ENCODE measurements at regions not wholly inside any gene's neighbourhood (a gene's known extent, or its start where the extent isn't known, plus 50 kb on each side); places are given as distances from the start of the nearest gene placed in this dataset.

DNA sequence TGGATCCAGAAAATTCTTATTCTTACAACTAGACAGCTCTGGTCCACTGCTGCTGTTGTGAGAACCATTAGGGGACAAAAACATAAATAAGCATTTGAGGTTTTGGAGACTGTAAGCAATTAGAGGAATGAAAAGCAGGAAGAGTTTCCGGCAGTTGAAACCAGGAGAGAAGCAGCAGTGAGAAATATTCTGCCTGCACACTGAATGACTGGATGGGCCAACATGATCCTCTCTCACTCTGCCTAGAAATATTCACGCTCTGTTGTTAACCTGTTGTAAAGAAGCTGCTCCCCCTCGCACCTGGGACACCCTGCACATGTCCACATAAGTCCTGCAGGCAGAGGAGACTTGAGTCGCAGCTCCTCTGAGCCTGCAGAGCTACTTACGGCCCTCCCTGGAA is 60.4 kb upstream of the RNF152 start:
- H3K4me1 ChIP-seq, result no peaks in the 10 kb centered on the region
- DNase-seq (no peak), ATAC-seq (no peak)
- 67% methylated on average over 1 of the region's 5 CpGs for WGBS (ENCODE audit: insufficient coverage, low coverage, low lambda C conversion rate, missing lambda C conversion rate)
- no peaks in the 10 kb centered on the region for H3K9me3 ChIP-seq
- H3K4me3 ChIP-seq, result no peak overlapping the region
- intact Hi-C loops (cut with DNase I), result no loop called here
- H3K27ac ChIP-seq, result no peak overlapping the region
- no peaks in the 10 kb centered on the region for H3K36me3 ChIP-seq
- H3K27me3 ChIP-seq, result no peaks in the 10 kb centered on the region
- no peak for TF ChIP-seq POLR2A (IDR thresholded peaks at IDR 0.05)
- TF ChIP-seq, protein P1, sequence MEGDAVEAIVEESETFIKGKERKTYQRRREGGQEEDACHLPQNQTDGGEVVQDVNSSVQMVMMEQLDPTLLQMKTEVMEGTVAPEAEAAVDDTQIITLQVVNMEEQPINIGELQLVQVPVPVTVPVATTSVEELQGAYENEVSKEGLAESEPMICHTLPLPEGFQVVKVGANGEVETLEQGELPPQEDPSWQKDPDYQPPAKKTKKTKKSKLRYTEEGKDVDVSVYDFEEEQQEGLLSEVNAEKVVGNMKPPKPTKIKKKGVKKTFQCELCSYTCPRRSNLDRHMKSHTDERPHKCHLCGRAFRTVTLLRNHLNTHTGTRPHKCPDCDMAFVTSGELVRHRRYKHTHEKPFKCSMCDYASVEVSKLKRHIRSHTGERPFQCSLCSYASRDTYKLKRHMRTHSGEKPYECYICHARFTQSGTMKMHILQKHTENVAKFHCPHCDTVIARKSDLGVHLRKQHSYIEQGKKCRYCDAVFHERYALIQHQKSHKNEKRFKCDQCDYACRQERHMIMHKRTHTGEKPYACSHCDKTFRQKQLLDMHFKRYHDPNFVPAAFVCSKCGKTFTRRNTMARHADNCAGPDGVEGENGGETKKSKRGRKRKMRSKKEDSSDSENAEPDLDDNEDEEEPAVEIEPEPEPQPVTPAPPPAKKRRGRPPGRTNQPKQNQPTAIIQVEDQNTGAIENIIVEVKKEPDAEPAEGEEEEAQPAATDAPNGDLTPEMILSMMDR (IDR thresholded peaks at IDR 0.05), result no peak

DNA sequence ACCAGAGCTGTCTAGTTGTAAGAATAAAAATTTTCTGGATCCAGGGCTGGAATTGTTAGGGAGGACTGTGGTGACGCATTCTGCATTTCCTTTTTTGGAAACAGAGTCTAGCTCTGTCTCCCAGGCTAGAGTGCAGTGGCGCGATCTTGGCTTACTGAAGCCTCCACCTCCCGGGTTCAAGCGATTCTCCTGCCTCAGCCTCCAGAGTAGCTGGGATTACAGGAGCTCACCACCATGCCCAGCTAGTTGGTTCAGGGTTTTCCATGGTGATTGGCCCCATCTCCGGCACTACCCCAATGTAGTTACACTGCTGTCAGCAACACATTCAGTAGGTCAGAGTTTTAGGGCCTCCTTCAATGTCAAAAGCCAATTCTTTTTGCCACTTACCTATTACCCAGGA is 58.6 kb upstream of the RNF152 start:
- H3K9me3 ChIP-seq, result no peaks in the 10 kb centered on the region
- no peak overlapping the region for H3K4me3 ChIP-seq
- no peaks in the 10 kb centered on the region for H3K27me3 ChIP-seq
- no peaks in the 10 kb centered on the region for H3K36me3 ChIP-seq
- no peaks in the 10 kb centered on the region for H3K4me1 ChIP-seq
- TF ChIP-seq POLR2A (IDR thresholded peaks at IDR 0.05), result no peak
- TF ChIP-seq, protein P1 (IDR thresholded peaks at IDR 0.05), result no peak
- intact Hi-C loops (cut with DNase I), result no loop called here
- H3K27ac ChIP-seq, result no peak overlapping the region
- ATAC-seq (no peak), DNase-seq (no peak)
- WGBS (ENCODE audit: insufficient coverage, low coverage, low lambda C conversion rate, missing lambda C conversion rate), result 98% methylated on average over 6 of the region's 6 CpGs

DNA sequence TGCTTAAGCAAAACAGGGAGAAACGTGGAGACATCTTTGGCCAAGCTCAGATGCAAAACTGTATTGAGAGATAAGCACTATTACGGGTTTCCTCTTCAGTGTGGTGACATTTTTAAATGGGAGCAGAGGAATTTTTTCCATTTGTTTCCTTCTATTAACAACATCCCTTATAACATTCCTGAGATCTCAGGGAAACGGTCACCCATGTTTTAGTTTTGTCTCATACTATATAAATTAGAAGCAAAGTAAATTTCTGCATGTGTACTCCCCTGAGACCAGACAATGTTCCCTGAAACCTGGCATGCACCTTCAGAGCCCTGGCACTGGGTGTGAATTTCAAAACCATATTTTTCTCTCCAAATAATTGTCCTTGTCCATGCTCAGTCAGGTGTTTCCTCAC is 57.6 kb upstream of the RNF152 start:
- no peak for TF ChIP-seq POLR2A (IDR thresholded peaks at IDR 0.05)
- TF ChIP-seq, protein P1 (IDR thresholded peaks at IDR 0.05), result no peak
- intact Hi-C loops (cut with DNase I), result no loop called here
- Histone ChIP-seq H3K4me1 (no peaks in the 10 kb centered on the region), H3K27ac (no peak overlapping the region), H3K36me3 (no peaks in the 10 kb centered on the region), H3K9me3 (no peaks in the 10 kb centered on the region), H3K27me3 (no peaks in the 10 kb centered on the region), H3K4me3 (no peak overlapping the region)
- 43% methylated on average over 3 of the region's 3 CpGs for WGBS (ENCODE audit: insufficient coverage, low coverage, low lambda C conversion rate, missing lambda C conversion rate)
- ATAC-seq, result no peak
- DNase-seq, result no peak

DNA sequence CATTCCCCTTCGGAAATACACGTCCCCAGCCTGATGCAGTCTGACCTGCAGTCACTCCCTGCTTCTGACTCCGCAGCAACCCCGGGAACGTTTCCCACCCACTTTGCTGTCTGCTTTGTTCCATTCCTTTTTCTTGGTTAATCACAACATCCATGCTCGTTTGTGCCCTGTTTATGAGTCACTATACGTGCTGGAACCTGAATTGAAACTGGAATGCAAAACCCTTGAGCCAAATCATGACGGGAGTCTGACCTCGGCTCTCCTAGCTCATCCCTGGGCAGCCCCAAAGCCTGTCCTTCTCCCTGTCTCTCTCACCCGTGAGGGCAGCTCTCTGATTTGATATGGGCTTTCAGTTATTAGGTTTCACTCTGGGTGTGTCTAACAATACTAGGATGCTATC is 57.1 kb upstream of the RNF152 start:
- DNase-seq (no peak), ATAC-seq (no peak)
- H3K4me1 ChIP-seq, result no peaks in the 10 kb centered on the region
- H3K9me3 ChIP-seq, result no peaks in the 10 kb centered on the region
- WGBS (ENCODE audit: insufficient coverage, low coverage, low lambda C conversion rate, missing lambda C conversion rate), result 68% methylated on average over 8 of the region's 10 CpGs
- no peak for TF ChIP-seq POLR2A (IDR thresholded peaks at IDR 0.05)
- TF ChIP-seq, protein P1 (IDR thresholded peaks at IDR 0.05), result no peak
- no peaks in the 10 kb centered on the region for H3K36me3 ChIP-seq
- no peaks in the 10 kb centered on the region for H3K27me3 ChIP-seq
- no peak overlapping the region for H3K27ac ChIP-seq
- intact Hi-C loops (cut with DNase I), result no loop called here
- H3K4me3 ChIP-seq, result no peak overlapping the region

DNA sequence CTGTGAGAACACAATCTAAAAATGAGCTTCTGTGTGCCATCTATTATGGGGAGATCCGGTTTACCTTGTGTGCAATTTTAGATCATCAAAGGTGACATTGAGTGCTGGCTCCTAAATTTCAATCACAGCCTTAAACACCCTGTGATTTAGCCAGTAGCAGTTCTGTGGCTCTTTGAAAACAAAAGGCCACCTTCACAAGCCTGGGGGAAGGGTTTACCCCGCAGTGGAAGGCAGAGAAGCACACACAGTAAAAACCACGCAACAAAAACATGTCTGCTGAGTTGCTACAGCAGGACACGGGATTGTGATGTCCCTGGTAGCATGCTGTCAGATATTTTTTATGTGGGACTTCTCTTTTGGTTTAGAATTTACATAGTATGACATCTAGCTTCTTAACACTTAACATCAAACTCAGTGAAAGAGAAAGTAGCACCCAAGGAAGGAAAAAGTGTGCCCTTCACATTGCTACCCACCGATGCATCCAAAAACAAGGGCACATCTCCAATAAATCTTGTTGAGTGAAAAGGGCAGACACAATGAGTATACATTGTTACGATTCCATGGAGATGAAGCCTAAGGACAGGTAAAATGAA is 56.1 kb upstream of the RNF152 start:
- WGBS (ENCODE audit: insufficient coverage, low coverage, low lambda C conversion rate, missing lambda C conversion rate), result 70% methylated on average over 6 of the region's 6 CpGs
- TF ChIP-seq, protein P1 (IDR thresholded peaks at IDR 0.05), result no peak
- no peak for TF ChIP-seq POLR2A (IDR thresholded peaks at IDR 0.05)

More for the DNA sequence above, 56.1 kb upstream of the RNF152 start:
- H3K27me3 ChIP-seq, result no peaks in the 10 kb centered on the region
- H3K36me3 ChIP-seq, result no peaks in the 10 kb centered on the region
- ATAC-seq, result no peak
- H3K27ac ChIP-seq, result no peak overlapping the region
- no peaks in the 10 kb centered on the region for H3K4me1 ChIP-seq
- H3K9me3 ChIP-seq, result no peaks in the 10 kb centered on the region
- DNase-seq, result no peak
- intact Hi-C loops (cut with DNase I), result no loop called here
- no peak overlapping the region for H3K4me3 ChIP-seq
